Activated CD8-positive, alpha-beta memory T cell treated with anti-CD3 and anti-CD28 coated beads, Interleukin-2, amount 10 ng/mL, durations not matched to agents 7 days and 5 days (primary cell): ENCODE measurements at regions not wholly inside any gene's neighbourhood (a gene's known extent, or its start where the extent isn't known, plus 50 kb on each side); places are given as distances from the start of the nearest gene placed in this dataset.

Experiments used
- ATAC-seq: fragments of 150-1000 bp; cut with Tn5 transposase; one replicate; pipeline ENCODE4 v1.10.0; 2021; ENCODE audit warnings: moderate library complexity
- CTCF ChIA-PET: fragments of 350-600 bp; sonication (Branson Sonifier 250); formaldehyde crosslinking; loops from one replicate; lab custom pipeline; 2021; ENCODE audit warnings: antibody characterized with exemption; lab: Charles Lee
- DNase-seq: peaks from one replicate; pipeline ENCODE4 v3.0.0-alpha.2; 2020
- H3K27ac Mint-ChIP-seq: one replicate; pipeline ENCODE4 v1.8.0; 2021; ENCODE audit warnings: mild to moderate bottlenecking, mixed read lengths
- H3K27me3 Mint-ChIP-seq: one replicate; pipeline ENCODE4 v1.8.0; 2021; ENCODE audit warnings: mixed read lengths
- H3K36me3 Mint-ChIP-seq: one replicate; pipeline ENCODE4 v1.8.0; 2021; ENCODE audit warnings: mild to moderate bottlenecking, mixed read lengths
- H3K4me1 Mint-ChIP-seq: one replicate; pipeline ENCODE4 v1.8.0; 2021; ENCODE audit warnings: mixed read lengths
- H3K4me3 Mint-ChIP-seq: one replicate; pipeline ENCODE4 v1.8.0; 2021; ENCODE audit warnings: mild to moderate bottlenecking, moderate library complexity, mixed read lengths
- H3K9me3 Mint-ChIP-seq: one replicate; pipeline ENCODE4 v1.8.0; 2022; ENCODE audit warnings: low read depth, mixed read lengths

GRCh38 chr2:43060390-43061016, 165.9 kb downstream of the ZFP36L2 start:
- H3K4me3 Mint-ChIP-seq = no peak overlapping the region
- peaks cover 6% of the 10 kb centered on the region for H3K36me3 Mint-ChIP-seq
- peaks cover 6% of the 10 kb centered on the region for H3K9me3 Mint-ChIP-seq
- peaks cover 23% of the 10 kb centered on the region for H3K4me1 Mint-ChIP-seq
- peak overlapping the region; percentile 50 for H3K27ac Mint-ChIP-seq
- ATAC-seq (no peak), DNase-seq (no peak)
- CTCF ChIA-PET = no interaction called here
- peaks cover 21% of the 10 kb centered on the region for H3K27me3 Mint-ChIP-seq

- Mint-ChIP-seq H3K36me3 (peaks cover 6% of the 10 kb centered on the region), H3K27me3 (peaks cover 29% of the 10 kb centered on the region), H3K27ac (peak overlapping the region; percentile 85), H3K9me3 (peaks cover 6% of the 10 kb centered on the region), H3K4me3 (peak overlapping the region; percentile 10), H3K4me1 (peaks cover 23% of the 10 kb centered on the region)
- DNase-seq (peak; percentile 81), ATAC-seq (peak; percentile 91)
- CTCF ChIA-PET = interaction anchor here (0.8 to 1.0 kb wide), 3 partner anchors 13 to 169 kb away, joined by 3 to 4 read pairs (median 3); no protein-coding TSS in a partner anchor
These were observed 167.1 kb downstream of the ZFP36L2 start for GRCh38 chr2:43059183-43059897.

- Mint-ChIP-seq H3K9me3 (peaks cover 3% of the 10 kb centered on the region), H3K4me1 (peaks cover 23% of the 10 kb centered on the region), H3K27me3 (peaks cover 34% of the 10 kb centered on the region), H3K36me3 (peaks cover 4% of the 10 kb centered on the region), H3K27ac (peak overlapping the region; percentile 8), H3K4me3 (no peak overlapping the region)
- ATAC-seq = no peak
- DNase-seq = no peak
- CTCF ChIA-PET = no interaction called here
These were observed 167.7 kb downstream of the ZFP36L2 start for GRCh38 chr2:43058726-43059110.

GRCh38 chr2:43057742-43058725, 168.4 kb downstream of the ZFP36L2 start:
- CTCF ChIA-PET = no interaction called here
- peaks cover 39% of the 10 kb centered on the region for H3K27me3 Mint-ChIP-seq
- peaks cover 3% of the 10 kb centered on the region for H3K9me3 Mint-ChIP-seq
- peaks cover 4% of the 10 kb centered on the region for H3K36me3 Mint-ChIP-seq
- H3K4me1 Mint-ChIP-seq = peaks cover 23% of the 10 kb centered on the region
- no peak for DNase-seq
- ATAC-seq = no peak
- H3K27ac Mint-ChIP-seq = no peak overlapping the region
- H3K4me3 Mint-ChIP-seq = no peak overlapping the region

- H3K4me1 Mint-ChIP-seq = peaks cover 28% of the 10 kb centered on the region
- H3K27ac Mint-ChIP-seq = no peak overlapping the region
- no peak for DNase-seq
- H3K36me3 Mint-ChIP-seq = peaks cover 4% of the 10 kb centered on the region
- H3K9me3 Mint-ChIP-seq = peaks cover 3% of the 10 kb centered on the region
- peaks cover 46% of the 10 kb centered on the region for H3K27me3 Mint-ChIP-seq
- no peak overlapping the region for H3K4me3 Mint-ChIP-seq
- CTCF ChIA-PET = no interaction called here
- ATAC-seq = no peak
These were observed 169.2 kb downstream of the ZFP36L2 start for GRCh38 chr2:43057026-43057741.

- CTCF ChIA-PET = interaction anchor here (1.0 kb wide), 1 partner anchor 68 kb away, joined by 3 read pairs; no protein-coding TSS in a partner anchor
- peaks cover 37% of the 10 kb centered on the region for H3K4me1 Mint-ChIP-seq
- no peaks in the 10 kb centered on the region for H3K36me3 Mint-ChIP-seq
- H3K4me3 Mint-ChIP-seq = no peak overlapping the region
- DNase-seq (no peak), ATAC-seq (no peak)
- peaks cover 48% of the 10 kb centered on the region for H3K27me3 Mint-ChIP-seq
- no peak overlapping the region for H3K27ac Mint-ChIP-seq
- no peaks in the 10 kb centered on the region for H3K9me3 Mint-ChIP-seq
These were observed 170.4 kb downstream of the ZFP36L2 start for GRCh38 chr2:43055985-43056384.

- ATAC-seq = no peak
- CTCF ChIA-PET = interaction anchor here (1.0 kb wide), 1 partner anchor 68 kb away, joined by 3 read pairs; no protein-coding TSS in a partner anchor
- peaks cover 39% of the 10 kb centered on the region for H3K4me1 Mint-ChIP-seq
These were observed 171.1 kb downstream of the ZFP36L2 start for GRCh38 chr2:43055086-43055912.

GRCh38 chr2:43054367-43054766, 172.0 kb downstream of the ZFP36L2 start:
- H3K27me3 Mint-ChIP-seq = peaks cover 56% of the 10 kb centered on the region
- DNase-seq (no peak), ATAC-seq (no peak)
- no peak overlapping the region for H3K27ac Mint-ChIP-seq
- H3K36me3 Mint-ChIP-seq = no peaks in the 10 kb centered on the region
- no peak overlapping the region for H3K4me3 Mint-ChIP-seq
- H3K9me3 Mint-ChIP-seq = no peaks in the 10 kb centered on the region
- peaks cover 40% of the 10 kb centered on the region for H3K4me1 Mint-ChIP-seq
- CTCF ChIA-PET = no interaction called here

More at GRCh38 chr2:43055086-43055912, 171.1 kb downstream of the ZFP36L2 start:
- no peak for DNase-seq
- peaks cover 50% of the 10 kb centered on the region for H3K27me3 Mint-ChIP-seq
- H3K9me3 Mint-ChIP-seq = no peaks in the 10 kb centered on the region
- no peak overlapping the region for H3K4me3 Mint-ChIP-seq
- no peak overlapping the region for H3K27ac Mint-ChIP-seq
- H3K36me3 Mint-ChIP-seq = no peaks in the 10 kb centered on the region

- DNase-seq = no peak
- no peak overlapping the region for H3K27ac Mint-ChIP-seq
- peaks cover 61% of the 10 kb centered on the region for H3K27me3 Mint-ChIP-seq
- H3K4me3 Mint-ChIP-seq = no peak overlapping the region
- no peaks in the 10 kb centered on the region for H3K36me3 Mint-ChIP-seq
- CTCF ChIA-PET = no interaction called here
- H3K4me1 Mint-ChIP-seq = peaks cover 33% of the 10 kb centered on the region
- H3K9me3 Mint-ChIP-seq = no peaks in the 10 kb centered on the region
- no peak for ATAC-seq
These were observed 173.5 kb downstream of the ZFP36L2 start for GRCh38 chr2:43052944-43053306.

GRCh38 chr2:43052204-43052943, 174.0 kb downstream of the ZFP36L2 start:
- CTCF ChIA-PET = interaction anchor here (1.1 kb wide), 1 partner anchor 32 kb away, joined by 3 read pairs; no protein-coding TSS in a partner anchor
- Mint-ChIP-seq H3K27me3 (peaks cover 59% of the 10 kb centered on the region), H3K27ac (no peak overlapping the region), H3K9me3 (no peaks in the 10 kb centered on the region), H3K4me1 (peaks cover 38% of the 10 kb centered on the region), H3K4me3 (no peak overlapping the region), H3K36me3 (no peaks in the 10 kb centered on the region)
- DNase-seq (no peak), ATAC-seq (no peak)

- CTCF ChIA-PET = interaction anchor here (0.5 to 1.1 kb wide), 2 partner anchors 33 to 387 kb away, joined by 3 read pairs; no protein-coding TSS in a partner anchor
- H3K4me1 Mint-ChIP-seq = peaks cover 47% of the 10 kb centered on the region
- H3K27ac Mint-ChIP-seq = no peak overlapping the region
- no peaks in the 10 kb centered on the region for H3K36me3 Mint-ChIP-seq
- H3K4me3 Mint-ChIP-seq = no peak overlapping the region
- ATAC-seq (no peak), DNase-seq (no peak)
- no peaks in the 10 kb centered on the region for H3K9me3 Mint-ChIP-seq
- H3K27me3 Mint-ChIP-seq = peaks cover 59% of the 10 kb centered on the region
These were observed 175.1 kb downstream of the ZFP36L2 start for GRCh38 chr2:43051338-43051737.
